ENCODE measurements at regions not wholly inside any gene's neighbourhood (a gene's known extent, or its start where the extent isn't known, plus 50 kb on each side); places are given as distances from the start of the nearest gene placed in this dataset.
A peak's percentile ranks its signal among the peaks of the same experiment; 100 is the strongest.

- no peaks in the 10 kb centered on the region for H3K79me1 ChIP-seq (ENCODE audit: low read depth, low read length)
- H2BK5ac ChIP-seq (ENCODE audit: low read depth, low read length): no peak overlapping the region
- no peak overlapping the region for H4K8ac ChIP-seq (ENCODE audit: extremely low read depth, insufficient read depth, low read length)
- no peak overlapping the region for H3K4me2 ChIP-seq (ENCODE audit: insufficient read depth in 1 of 2, low read depth in 2 of 2, low read length in 2 of 2)
- H3K4me3 ChIP-seq (ENCODE audit: extremely low read depth in 1 of 4, insufficient read depth in 2 of 4, low read depth in 3 of 4, low read length in 4 of 4): no peak overlapping the region
- no peaks in the 10 kb centered on the region for H3K23me2 ChIP-seq (ENCODE audit: low read depth, low read length)
- no peak overlapping the region for H3K27ac ChIP-seq (ENCODE audit: low read depth, low read length)
- peak; percentile 39 for FAIRE-seq
- H2AK5ac ChIP-seq (ENCODE audit: low read depth, low read length): no peak overlapping the region
- H2BK120ac ChIP-seq (replicated peaks; ENCODE audit: low read depth, low read length): no peak overlapping the region
- H3K23ac ChIP-seq (ENCODE audit: insufficient read length): no peak overlapping the region
- no peaks in the 10 kb centered on the region for H3K79me2 ChIP-seq (ENCODE audit: control insufficient read depth in 1 of 2, insufficient read depth in 2 of 2, low read length in 2 of 2)
- H4K5ac ChIP-seq (ENCODE audit: insufficient read length, low read depth, low read length): no peak overlapping the region
- no peak overlapping the region for H2AFZ ChIP-seq (ENCODE audit: low read length)
- H3K9ac ChIP-seq (replicated peaks in 1 of 4; ENCODE audit: extremely low read depth in 1 of 4, low read depth in 3 of 4, low read length in 3 of 4): no peak overlapping the region
- H4K91ac ChIP-seq (replicated peaks; ENCODE audit: insufficient read length, low read length): no peak overlapping the region
- 81% methylated on average over 4 of the region's 4 CpGs; no CpG with 5 or more reads in 1 of the 2 experiments for WGBS, 2 experiments (ENCODE audit: extremely low coverage in 1 of 2, insufficient coverage in 1 of 2, insufficient read length in 1 of 2, insufficient replicate concordance in 2 of 2, low coverage in 1 of 2, low lambda C conversion rate in 2 of 2, missing lambda C conversion rate in 1 of 2)
- no peak overlapping the region for H2BK15ac ChIP-seq (ENCODE audit: low read length)
- peaks cover 0 to 5% (median 1%) of the 10 kb centered on the region in 4 experiments; a peak in 3 of 7 replicates for H3K4me1 ChIP-seq (replicated peaks in 1 of 4; ENCODE audit: control insufficient read depth in 3 of 4, insufficient read depth in 4 of 4, low read length in 3 of 4)
- no peak for DNase-seq (ENCODE audit: low read depth in 1 of 2, low spot score in 2 of 2)
- no peak overlapping the region for H3K56ac ChIP-seq (replicated peaks; ENCODE audit: insufficient read length, low read depth, low read length)
- H3K27me3 ChIP-seq (replicated peaks in 1 of 4; ENCODE audit: control insufficient read depth in 3 of 4, extremely low read depth in 1 of 4, insufficient read depth in 3 of 4, low read length in 3 of 4): no peaks in the 10 kb centered on the region
- H2BK20ac ChIP-seq (ENCODE audit: low read length): no peak overlapping the region
- ChIA-PET CTCF (ENCODE audit: partially characterized antibody) (interaction anchor here (0.5 to 1.3 kb wide), 3 partner anchors 12 to 491 kb away, joined by 3 to 4 read pairs (median 3); no protein-coding TSS in a partner anchor), POLR2A (ENCODE audit: partially characterized antibody) (no interaction called here)
- H3K4ac ChIP-seq (replicated peaks; ENCODE audit: insufficient read length, low read depth, low read length): no peak overlapping the region
- no peak overlapping the region for H3K14ac ChIP-seq (ENCODE audit: insufficient read length)
- H3K18ac ChIP-seq (ENCODE audit: extremely low read depth, low read length): no peak overlapping the region
- H4K20me1 ChIP-seq (replicated peaks in 1 of 2; ENCODE audit: control insufficient read depth in 1 of 2, insufficient read depth in 2 of 2, low read length in 2 of 2): no peaks in the 10 kb centered on the region
- H2BK12ac ChIP-seq (ENCODE audit: low read depth, low read length): no peak overlapping the region
- H3K9me3 ChIP-seq (ENCODE audit: insufficient read depth in 2 of 2, low read depth in 1 of 2, low read length in 1 of 2): no peaks in the 10 kb centered on the region
- H3K36me3 ChIP-seq (ENCODE audit: control insufficient read depth in 2 of 4, insufficient read depth in 4 of 4, low read length in 3 of 4): no peaks in the 10 kb centered on the region
- TF ChIP-seq CHD7 (IDR thresholded peaks at IDR 0.05; ENCODE audit: insufficient replicate concordance, low read length): no peak
These were observed 60.8 kb upstream of the MID1 start for GRCh38 chrX:10681167-10681566.
